Endothelial cell of hepatic sinusoid (primary cell): ENCODE measurements at regions not wholly inside any gene's neighbourhood (a gene's known extent, or its start where the extent isn't known, plus 50 kb on each side); places are given as distances from the start of the nearest gene placed in this dataset.

Experiments
- in situ Hi-C: cut with HindIII; loops from 2 replicates; pipeline ENCODE4 v1.10.0; 2017; ENCODE audit warnings: low sequenced_read_pairs

DNA sequence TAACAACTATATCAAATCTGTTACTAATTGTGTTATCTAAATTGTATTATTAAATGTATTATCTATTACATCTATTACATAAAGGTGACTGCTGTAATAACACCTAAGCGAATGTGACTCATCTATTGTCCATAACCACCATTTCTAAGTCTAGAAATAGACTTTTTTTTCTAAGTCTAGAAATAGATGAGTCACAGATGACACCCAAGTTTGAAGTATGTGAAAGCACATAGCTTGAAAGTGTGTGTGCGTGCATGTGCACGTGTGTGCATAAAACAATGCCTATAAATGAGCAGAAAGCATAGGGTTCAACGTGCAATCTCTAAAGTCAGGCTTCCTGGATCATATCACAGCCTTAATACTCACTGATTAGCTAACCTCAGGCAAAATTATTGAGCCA lies 451.3 kb upstream of the USP15 start:
- in situ Hi-C loops, result loop anchor here (5.0 kb wide), 1 partner anchor 37 kb away; no protein-coding TSS in a partner anchor

DNA sequence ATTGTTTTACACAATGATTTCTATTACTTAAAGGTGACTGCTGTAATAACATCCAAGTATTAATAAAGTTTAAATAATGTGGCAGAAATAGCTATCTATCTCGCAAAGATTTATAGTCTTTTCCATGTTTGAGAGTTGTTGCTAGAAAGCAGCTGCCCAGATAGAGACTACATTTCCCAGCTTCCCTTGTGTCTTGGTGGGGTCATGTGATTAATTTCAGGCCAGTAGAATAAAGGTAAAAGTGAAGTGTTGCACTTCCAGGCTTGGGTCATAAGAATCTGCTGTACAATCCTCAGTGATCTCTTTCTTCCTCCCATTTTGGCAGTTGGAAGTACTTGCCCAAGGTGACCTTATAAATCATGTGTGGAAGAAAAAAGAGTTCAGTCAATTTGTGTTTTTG lies 449.7 kb upstream of the USP15 start:
- in situ Hi-C loops, result no loop called here

DNA sequence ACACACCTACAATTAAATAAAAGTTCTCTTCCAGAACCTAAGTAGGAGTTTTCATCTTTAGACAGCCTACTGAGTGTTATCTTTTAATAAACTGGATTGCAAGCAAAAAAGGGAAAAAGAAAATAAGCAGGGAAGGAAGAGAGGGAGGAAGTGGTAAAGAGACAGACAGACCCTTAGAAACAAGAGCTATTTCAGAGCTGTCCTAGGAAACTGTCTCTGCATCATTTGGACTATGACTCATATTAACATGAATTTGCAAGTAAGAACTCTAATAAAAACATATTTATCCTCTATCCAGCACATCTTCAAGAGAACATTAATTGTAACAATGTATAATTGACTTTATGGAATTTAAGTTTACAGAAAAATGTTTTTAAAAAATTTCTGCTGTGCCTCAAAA lies 438.8 kb upstream of the USP15 start:
- in situ Hi-C loops, result no loop called here

DNA sequence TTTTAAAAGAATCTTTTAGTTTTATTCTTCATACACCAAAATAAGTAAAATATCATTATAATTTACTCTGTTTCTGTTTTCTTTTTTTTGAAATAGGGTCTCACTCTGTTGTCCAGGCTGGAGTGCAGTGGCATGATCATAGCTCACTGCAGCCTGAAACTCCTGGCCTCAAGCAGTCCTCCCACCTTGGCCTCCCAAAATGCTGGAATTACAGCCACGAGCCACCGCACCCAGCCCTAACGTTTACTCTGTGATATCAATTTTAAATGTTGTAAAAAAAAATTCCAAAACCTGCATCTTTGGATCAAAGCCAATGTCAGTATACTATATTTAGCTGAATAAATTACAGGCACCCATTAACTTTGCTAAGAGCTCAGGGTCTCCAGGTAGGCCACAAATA lies 437.1 kb upstream of the USP15 start:
- in situ Hi-C loops, result no loop called here

DNA sequence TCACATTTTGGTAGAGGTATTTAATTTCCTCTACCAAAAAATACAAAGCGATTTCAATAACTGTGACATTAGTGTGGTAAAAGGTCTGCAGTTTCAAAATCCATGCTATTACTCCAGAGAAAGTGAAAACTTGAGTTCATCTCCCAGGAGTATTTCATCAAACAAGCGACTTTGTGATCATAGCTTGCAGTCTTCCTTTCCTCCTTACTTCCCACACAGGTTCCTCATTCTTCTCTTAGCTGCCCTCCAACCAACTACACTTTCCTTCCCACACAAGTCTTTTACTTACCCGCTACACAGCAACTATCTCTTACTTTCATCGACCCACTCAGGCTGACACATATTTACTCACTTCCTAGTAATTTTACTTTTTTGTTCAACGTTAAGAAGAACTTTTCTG lies 413.4 kb upstream of the USP15 start:
- in situ Hi-C loops, result no loop called here

DNA sequence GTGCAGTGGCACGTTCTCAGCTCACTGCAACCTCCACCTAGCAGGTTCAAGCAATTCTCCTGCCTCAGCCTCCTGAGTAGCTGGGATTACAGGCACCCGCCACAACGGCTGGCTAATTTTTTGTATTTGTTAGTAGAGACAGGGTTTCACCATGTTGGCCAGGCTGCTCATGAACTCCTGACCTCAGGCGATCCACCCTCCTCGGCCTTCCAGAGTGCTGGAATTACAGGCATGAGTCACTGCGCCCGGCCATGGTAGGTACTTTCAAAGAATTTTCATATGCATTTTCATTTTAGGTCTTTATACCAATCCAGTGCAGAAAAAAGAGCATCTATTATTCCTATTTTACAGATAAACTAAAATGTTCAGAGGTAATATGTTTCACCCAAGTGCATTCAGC lies 411.3 kb upstream of the USP15 start:
- in situ Hi-C loops, result no loop called here

DNA sequence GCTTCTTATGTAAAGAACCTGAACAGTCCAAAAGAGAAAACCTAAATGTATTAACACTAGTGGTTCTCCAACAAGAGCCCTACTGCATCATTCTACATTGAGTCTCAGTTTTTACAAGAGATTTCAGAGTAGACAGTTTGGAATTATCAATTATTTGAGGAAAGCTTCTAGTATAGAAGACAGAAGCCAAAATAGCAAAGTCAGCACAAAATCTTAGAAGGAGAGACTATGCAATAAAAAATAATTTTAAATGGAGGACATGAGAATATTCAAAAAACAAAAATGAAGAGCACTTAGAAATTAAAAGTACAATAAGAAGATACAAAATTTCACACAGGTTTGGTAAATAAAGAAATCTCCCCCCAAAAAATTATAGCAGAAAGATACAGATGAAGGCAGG lies 406.3 kb upstream of the USP15 start:
- in situ Hi-C loops, result no loop called here

DNA sequence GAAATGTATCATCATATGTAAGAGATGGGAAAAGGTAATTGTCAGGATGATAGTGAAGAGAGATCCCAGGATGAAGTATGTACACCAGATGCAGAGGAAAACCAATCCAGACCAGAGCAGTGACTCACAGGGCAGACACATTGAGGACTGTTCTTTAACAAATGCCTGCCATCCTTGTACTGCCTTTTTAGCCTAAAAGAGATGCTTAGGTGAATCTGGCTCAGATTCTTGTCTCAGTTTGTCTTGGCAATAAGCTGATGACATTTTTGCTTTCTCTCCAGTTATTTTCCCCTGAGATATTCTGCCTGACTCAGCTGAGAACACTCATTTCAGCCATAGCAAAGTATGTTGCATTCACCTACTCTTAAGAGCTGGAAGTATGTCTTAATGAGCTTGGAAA lies 405.3 kb upstream of the USP15 start:
- in situ Hi-C loops, result no loop called here

DNA sequence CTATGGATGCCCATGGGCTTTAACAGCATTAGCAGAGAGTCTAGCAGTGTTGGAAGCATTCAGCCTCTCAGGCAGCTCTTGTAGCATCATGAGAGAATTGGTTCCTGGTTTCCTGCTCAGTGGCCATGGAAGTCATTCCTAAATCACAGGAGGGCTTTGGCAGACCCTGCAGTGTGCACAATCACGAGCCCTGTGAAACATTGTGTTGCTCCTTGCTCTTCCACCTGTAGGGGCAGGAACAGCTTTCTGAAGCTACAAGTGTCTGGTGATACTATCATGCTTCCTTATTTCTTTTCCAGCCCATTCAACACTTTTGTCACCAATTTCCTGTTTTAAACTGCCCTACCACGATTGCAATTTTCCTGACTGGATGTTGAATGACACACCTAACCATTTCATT lies 402.2 kb upstream of the USP15 start:
- in situ Hi-C loops, result no loop called here

DNA sequence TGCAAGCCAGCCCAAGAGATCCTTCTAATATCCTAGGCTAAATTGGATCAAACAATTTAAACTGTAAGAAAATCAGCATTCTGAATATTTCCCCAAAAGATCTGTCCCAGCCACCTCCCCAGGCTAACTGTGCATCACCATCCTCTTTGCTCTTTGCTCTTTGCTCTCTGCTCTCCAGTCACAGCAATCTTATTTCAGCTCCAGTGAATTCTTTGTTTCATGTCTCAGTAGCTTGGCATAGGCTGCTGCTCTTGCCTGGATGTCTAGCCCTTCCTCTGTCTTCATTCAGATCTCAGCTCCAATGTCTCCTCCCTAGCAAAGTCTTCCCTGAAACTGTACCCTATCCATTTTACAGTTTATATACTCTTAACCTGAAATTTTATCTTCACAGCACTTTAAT lies 399.8 kb upstream of the USP15 start:
- in situ Hi-C loops, result no loop called here

DNA sequence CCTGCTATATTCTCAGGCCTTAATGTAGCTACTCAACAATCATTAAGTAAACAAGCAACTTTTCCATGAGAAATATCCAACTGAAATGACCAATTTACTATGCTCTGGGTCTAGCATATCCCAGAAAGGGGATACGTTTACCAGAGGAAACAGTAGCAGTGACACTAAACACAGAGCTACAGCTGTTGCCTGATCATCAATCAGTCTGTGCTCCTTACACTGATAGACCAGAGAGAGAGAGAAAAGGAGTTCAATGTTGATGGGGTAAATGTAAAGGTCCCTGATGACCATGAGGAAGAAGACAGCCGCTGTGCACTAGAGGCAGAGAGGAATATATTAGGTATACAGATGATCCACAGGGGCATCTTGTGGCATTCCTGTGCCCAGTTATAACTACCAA lies 397.2 kb upstream of the USP15 start:
- in situ Hi-C loops, result no loop called here

DNA sequence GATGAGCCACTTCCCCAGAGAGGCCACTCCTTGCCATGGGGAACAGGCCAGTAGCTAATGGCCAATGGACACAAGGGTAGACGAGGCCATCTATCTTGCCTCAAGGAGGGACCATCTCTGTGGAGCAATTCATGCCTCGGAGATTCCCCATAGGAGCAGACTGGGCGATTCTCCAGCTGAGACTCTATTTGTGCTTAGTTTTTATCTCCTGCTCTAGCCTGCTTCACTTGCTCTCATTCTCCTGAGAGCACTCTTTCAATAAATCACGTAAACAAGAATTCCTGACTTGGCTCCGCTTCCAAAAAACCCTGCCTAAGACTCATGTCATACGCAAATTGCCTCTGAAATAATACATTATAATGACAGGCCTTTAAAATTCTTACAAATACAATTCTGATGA lies 396.4 kb upstream of the USP15 start:
- in situ Hi-C loops, result no loop called here

DNA sequence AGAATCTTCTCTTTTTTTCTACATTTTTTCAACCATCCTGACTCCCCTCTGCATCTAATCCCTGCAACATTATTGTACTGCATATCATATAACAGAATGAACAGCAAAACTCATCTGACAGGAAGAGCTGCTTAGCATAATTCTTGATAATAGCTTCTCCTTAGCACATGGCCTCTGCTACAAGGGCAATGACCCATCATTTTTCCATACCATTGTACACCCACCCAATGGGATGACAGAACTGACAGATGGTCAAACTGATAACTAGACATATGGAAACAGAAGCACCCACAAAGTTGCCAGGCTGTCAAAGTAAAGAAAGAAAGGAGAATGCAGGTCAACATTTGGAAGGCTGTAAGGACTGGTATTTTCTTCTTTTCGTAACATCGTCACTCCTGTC lies 390.4 kb upstream of the USP15 start:
- in situ Hi-C loops, result no loop called here

DNA sequence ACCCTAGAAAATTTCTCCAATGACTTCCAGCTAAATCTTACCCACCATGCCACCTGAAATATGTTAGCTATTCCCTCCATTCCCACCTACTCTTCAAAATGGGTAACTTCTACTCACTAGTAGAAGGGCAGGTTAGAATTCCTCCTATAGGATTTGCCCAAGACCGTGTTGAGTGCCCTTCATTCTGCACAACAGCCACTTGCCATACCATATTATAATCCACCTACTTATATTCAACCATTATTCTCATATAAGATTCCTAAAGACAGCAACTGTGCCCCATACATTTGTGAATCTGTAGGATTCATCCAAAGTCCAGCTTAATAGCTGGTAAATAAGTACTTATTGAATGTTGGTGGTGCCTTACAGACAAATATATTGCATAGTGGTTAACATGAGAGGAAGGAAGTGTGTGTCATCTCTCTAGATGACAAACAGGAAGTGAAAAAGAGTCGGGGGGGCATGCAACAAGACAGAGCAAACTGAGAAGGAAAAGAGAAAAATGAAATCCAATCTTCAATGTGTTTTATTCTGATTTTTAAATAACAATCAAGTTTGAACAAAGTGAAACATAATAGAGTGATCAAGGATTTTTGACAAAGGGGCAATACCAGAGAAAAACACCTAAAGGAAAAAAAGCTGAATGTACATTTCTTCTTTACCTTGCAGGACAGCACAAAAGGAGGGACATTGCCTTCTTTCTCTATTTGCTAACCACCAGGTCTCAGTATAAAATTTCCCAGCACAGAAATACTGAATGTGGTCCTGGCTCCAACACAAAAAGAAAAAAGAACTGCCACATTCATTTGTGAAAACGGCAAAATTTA lies 389.3 kb upstream of the USP15 start:
- in situ Hi-C loops, result no loop called here

DNA sequence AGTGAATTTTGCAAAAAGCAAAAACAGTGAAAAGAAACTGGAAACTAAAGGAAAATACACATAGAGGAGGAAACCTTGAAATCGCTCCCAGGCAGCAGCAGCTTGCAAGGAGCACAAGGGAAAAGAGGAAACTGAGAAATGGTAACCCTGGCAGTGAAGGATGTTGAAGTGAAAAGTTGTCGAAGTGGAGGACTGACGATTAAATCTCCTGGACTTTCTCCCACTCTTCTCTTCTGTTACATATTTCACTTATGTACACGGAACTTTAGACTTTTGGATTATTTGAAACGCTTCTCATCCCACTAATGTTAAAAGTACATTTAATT lies 388.8 kb upstream of the USP15 start:
- in situ Hi-C loops, result no loop called here

DNA sequence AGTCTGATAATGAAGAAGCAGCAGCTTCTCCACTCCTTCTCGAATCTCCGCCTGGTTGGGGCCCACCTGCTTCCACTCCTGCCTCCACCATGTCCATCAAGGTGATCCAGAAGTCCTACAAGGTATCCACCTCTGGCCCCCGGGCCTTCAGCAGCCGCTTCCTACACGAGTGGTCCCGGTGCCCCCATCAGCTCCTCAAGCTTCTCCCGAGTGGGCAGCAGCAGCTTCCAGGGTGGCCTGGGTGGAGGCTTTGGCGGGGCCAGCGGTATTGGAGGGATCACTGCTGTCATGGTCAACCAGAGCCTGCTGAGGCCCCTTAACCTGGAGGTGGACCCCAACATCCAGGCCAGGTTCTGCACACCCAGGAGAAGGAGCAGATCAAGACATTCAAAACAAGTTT lies 381.0 kb upstream of the USP15 start:
- in situ Hi-C loops, result no loop called here

DNA sequence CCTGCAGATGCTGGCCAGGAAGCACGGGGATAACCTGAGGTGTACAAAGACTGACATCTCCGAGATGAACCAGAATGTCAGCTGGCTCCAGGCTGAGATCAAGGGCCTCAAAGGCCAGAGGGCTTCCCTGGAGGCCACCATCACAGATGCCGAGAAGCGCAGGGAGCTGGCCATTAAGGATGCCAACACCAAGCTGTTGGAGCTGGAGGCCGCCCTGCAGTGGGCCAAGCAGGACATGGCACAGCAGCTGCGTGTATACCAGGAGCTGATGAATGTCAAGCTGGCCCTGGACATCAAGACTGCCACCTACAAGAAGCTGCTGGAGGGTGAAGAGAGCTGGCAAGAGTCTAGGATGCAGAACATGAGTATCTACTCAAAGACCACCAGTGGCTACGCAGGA lies 380.0 kb upstream of the USP15 start:
- in situ Hi-C loops, result no loop called here

DNA sequence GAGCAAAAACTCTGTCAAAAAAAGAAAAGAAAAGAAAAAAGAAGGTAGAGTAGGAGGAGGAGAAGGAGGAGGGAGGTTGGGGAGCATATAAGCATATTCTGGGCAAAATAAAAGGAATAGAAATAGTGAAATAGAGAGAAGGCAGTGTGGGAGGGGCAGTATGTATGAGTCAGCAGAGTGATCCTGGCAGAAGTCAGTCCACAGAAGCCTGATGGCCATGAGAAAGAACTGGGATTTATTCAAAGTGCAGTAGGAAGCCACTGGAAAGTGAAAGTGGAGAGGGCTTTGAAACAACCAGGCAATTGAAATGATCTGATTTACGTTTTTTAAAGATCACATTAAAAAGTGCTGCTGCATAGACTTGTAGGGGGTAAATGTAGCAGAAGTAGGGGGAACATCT lies 368.6 kb upstream of the USP15 start:
- in situ Hi-C loops, result no loop called here

DNA sequence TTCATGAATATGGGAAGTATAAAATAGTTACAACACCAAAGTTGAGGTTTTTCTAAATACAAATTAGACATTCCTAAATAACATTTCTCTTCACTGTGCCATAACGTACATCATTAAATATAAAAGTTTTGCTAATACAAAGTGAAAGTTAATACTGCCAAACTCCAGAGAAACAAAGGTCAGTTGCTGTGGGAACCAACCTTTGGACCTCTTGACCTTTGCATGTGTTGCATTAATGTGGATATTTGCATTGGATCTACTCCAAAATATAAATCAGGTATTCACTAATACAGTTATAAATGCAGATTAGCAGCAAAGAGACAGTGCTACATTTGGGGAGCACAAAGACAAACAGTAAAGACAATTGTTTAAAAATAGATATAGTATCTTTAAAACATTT lies 366.0 kb upstream of the USP15 start:
- in situ Hi-C loops, result no loop called here

DNA sequence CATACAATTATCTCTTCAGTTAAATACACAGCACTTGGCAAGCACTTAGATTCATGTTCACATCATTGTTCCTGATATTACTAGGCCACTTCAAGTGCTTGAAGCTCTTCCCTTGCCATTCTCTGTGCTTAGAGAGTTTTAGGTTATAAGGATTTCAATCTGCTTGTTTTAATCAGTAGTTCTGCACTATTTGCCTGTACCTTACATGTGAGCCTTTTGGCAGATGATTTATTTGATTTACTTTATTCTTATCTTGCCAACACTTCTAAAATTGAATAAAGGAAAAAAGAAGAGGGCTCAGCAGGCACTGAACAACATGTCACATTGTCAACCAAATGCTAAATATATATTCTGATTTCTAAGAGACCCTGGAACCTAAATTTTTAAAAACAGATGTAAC lies 363.8 kb upstream of the USP15 start:
- in situ Hi-C loops, result no loop called here

DNA sequence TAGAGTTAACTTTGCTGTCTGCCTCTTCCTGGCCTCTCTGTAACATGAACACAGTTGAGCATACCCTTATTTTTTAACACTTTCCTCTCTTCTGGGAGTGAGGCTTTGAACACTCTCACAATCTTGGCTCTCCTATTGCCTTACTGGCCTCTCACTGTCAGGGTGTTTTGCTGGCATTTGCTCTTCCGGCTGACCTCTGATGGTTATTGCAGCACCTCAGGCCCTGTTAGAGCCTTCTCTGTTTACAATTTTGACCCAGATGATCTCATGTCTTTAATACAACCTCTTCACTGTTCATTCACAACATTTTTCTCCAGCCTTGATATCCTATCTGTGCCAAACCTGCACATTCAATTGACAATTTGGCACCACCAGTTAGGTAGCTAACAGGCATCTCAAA lies 357.8 kb upstream of the USP15 start:
- in situ Hi-C loops, result no loop called here

DNA sequence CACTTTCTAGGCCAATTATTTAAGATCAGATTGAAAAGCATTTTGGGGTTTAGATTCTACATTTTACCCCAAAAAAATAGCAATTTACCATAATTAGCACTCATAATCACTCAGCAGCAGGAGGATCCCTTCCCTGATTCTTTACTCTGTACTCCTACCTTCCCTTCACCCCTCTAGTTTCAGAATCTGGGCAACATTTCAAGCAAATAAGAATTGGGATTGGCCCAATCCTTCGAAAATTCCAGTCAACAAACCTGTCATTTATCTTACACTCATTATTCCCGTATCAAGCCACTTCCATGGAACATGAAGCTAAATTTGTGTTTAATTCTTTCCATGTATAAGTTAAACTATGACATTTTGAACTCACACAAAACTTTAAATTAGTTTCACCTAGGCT lies 349.1 kb upstream of the USP15 start:
- in situ Hi-C loops, result no loop called here

DNA sequence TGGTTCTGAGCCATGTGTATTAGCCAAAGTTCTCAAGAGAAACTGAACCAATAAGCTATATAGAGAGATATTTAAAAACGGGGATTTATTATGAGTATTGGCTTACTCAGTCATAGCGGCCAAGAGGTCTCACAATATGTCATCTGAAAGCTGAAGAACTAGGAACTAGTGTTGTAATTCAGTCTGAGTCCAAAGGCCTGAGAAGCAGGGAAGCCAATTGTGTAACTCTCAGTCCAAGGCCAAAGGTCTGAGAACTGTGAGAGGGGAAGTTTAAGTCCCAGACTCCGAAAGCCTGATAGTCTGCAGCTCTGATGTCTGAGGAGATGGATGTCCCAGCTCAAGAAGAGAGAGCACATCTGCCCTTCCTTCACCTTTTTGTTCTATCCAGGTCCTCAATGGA lies 344.8 kb upstream of the USP15 start:
- in situ Hi-C loops, result no loop called here
